ENCODE measurements at regions not wholly inside any gene's neighbourhood (a gene's known extent, or its start where the extent isn't known, plus 50 kb on each side); places are given as distances from the start of the nearest gene placed in this dataset.

DNA sequence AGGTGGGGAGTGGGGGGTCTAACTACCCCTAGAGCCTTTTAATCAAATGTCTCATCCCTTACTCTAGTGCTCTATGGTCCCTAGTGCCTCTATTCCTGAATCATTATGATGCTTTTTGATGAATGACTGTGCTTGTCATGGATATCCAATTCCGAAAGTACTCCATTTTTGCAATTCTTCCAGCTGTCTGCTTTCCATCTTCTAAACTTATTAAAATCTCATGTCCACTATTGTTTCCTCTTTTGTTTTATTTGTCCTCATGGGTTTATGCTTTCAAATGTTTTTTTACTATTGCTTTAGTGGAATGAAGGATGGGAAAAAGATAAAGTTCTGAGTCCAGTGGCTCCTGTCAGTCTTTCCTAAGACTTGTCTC is 77.2 kb upstream of the KCNMB2 start:
- peaks cover 16% of the 10 kb centered on the region for H3K4me1 ChIP-seq (ENCODE audit: insufficient read depth, low read length, poor library complexity, severe bottlenecking)
- no peak for TF ChIP-seq EZH2phosphoT487 (IDR thresholded peaks at IDR 0.05; ENCODE audit: borderline replicate concordance)
- TF ChIP-seq, protein P1, sequence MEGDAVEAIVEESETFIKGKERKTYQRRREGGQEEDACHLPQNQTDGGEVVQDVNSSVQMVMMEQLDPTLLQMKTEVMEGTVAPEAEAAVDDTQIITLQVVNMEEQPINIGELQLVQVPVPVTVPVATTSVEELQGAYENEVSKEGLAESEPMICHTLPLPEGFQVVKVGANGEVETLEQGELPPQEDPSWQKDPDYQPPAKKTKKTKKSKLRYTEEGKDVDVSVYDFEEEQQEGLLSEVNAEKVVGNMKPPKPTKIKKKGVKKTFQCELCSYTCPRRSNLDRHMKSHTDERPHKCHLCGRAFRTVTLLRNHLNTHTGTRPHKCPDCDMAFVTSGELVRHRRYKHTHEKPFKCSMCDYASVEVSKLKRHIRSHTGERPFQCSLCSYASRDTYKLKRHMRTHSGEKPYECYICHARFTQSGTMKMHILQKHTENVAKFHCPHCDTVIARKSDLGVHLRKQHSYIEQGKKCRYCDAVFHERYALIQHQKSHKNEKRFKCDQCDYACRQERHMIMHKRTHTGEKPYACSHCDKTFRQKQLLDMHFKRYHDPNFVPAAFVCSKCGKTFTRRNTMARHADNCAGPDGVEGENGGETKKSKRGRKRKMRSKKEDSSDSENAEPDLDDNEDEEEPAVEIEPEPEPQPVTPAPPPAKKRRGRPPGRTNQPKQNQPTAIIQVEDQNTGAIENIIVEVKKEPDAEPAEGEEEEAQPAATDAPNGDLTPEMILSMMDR (conservative IDR thresholded peaks at IDR 0.05; ENCODE audit: low read length) = no peak
- no peaks in the 10 kb centered on the region for H3K9me2 ChIP-seq (replicated peaks; ENCODE audit: low read depth, low read length)
- H2AFZ ChIP-seq (ENCODE audit: low read length) = no peak overlapping the region
- H3K9ac ChIP-seq (ENCODE audit: low read depth, low read length, poor library complexity, severe bottlenecking) = no peak overlapping the region
- H4K20me1 ChIP-seq (ENCODE audit: insufficient read depth, low read length, poor library complexity, severe bottlenecking) = no peaks in the 10 kb centered on the region
- H3K4me3 ChIP-seq (ENCODE audit: low read length, poor library complexity, severe bottlenecking) = no peak overlapping the region
- no peaks in the 10 kb centered on the region for H3K36me3 ChIP-seq (ENCODE audit: insufficient read depth, low read length)
- 0 out of 2 replicates have a peak, but pooled peaks cover 4% of the 10 kb centered on the region for H3F3A ChIP-seq (ENCODE audit: low read depth)
- H3K27me3 ChIP-seq (ENCODE audit: insufficient read depth, low read length, poor library complexity, severe bottlenecking) = no peaks in the 10 kb centered on the region
- no peak overlapping the region for H3K4me2 ChIP-seq (ENCODE audit: low read depth, low read length, poor library complexity, severe bottlenecking)
- H3K79me2 ChIP-seq (ENCODE audit: insufficient read depth, low read length) = no peaks in the 10 kb centered on the region
- no peaks in the 10 kb centered on the region for H3K9me3 ChIP-seq (ENCODE audit: insufficient read depth, low read depth, low read length)

DNA sequence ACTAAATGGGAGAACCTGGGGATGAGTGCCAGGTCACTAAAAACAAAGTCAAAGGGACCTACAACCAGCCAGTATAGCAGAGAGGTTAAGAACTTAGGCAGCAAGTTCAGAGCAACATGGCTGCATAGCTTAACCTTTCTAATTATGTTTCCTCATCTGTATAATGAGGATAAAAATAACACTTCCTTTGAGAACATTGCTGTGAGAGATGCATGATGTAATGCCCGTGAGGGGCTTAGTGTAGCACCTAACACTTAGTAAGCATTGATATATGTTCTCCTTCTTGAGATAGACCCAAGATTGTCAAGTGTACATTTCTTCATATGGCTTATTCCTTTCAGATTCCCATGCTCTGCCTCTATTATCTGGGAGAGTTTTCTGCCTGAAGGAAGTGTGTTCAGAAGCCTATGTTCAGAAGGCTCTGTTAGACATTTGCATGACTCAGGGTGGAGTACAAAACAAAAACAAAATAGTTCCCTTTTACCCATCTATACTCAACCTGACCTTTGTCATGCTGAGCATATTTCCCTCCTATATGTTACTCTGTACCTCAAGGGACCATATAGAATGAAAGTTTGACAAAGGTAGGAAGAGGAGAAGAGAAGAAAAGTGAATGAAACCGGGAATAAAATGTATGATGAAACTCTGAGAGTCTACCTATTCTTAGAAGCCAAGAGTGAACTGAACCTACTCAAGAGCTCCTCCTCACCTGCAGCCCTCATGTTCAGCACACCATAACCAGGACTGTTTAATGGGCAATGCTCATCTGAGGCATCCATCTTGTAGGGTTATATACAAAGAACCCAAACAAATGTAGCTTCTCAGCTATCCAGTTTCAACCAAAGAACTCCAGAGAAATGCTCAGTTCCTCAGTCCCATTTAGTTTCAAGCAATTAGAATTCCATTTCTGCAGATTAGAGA is 70.7 kb upstream of the KCNMB2 start:
- Histone ChIP-seq H3K36me3 (ENCODE audit: insufficient read depth, low read length) (no peaks in the 10 kb centered on the region), H3K27me3 (ENCODE audit: insufficient read depth, low read length, poor library complexity, severe bottlenecking) (no peaks in the 10 kb centered on the region), H3K9me2 (replicated peaks; ENCODE audit: low read depth, low read length) (no peaks in the 10 kb centered on the region), H3K4me3 (ENCODE audit: low read length, poor library complexity, severe bottlenecking) (no peak overlapping the region), H4K20me1 (ENCODE audit: insufficient read depth, low read length, poor library complexity, severe bottlenecking) (no peaks in the 10 kb centered on the region), H3F3A (ENCODE audit: low read depth) (no peaks in the 10 kb centered on the region), H3K9me3 (ENCODE audit: insufficient read depth, low read depth, low read length) (no peaks in the 10 kb centered on the region), H3K4me1 (ENCODE audit: insufficient read depth, low read length, poor library complexity, severe bottlenecking) (no peaks in the 10 kb centered on the region), H3K79me2 (ENCODE audit: insufficient read depth, low read length) (no peaks in the 10 kb centered on the region), H2AFZ (ENCODE audit: low read length) (no peak overlapping the region), H3K4me2 (ENCODE audit: low read depth, low read length, poor library complexity, severe bottlenecking) (no peak overlapping the region), H3K9ac (ENCODE audit: low read depth, low read length, poor library complexity, severe bottlenecking) (no peak overlapping the region)
- TF ChIP-seq, protein P1 (conservative IDR thresholded peaks at IDR 0.05; ENCODE audit: low read length) = no peak
- no peak for TF ChIP-seq EZH2phosphoT487 (IDR thresholded peaks at IDR 0.05; ENCODE audit: borderline replicate concordance)

DNA sequence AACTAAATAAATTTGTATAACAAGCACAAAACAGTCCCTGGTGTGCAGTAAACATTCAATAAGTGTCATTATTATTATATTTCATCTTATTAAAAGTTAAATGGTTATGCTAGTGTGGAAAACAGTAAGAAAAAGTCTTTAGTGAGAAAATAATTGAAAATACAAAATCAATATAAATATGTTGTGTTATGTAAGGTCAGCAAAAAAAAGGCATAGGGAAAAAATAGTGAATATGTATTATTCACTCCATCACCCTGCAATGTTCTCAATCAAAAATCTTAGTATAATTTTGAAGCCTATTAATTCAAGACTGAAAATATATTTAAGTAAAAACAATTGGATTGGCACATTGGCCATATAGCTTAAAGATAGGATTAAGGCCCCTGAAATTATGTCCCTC is 63.3 kb upstream of the KCNMB2 start:
- Histone ChIP-seq H3K4me2 (ENCODE audit: low read depth, low read length, poor library complexity, severe bottlenecking) (no peak overlapping the region), H2AFZ (ENCODE audit: low read length) (no peak overlapping the region), H3K79me2 (ENCODE audit: insufficient read depth, low read length) (no peaks in the 10 kb centered on the region), H3F3A (ENCODE audit: low read depth) (no peaks in the 10 kb centered on the region), H3K27me3 (ENCODE audit: insufficient read depth, low read length, poor library complexity, severe bottlenecking) (no peaks in the 10 kb centered on the region), H3K4me3 (ENCODE audit: low read length, poor library complexity, severe bottlenecking) (no peak overlapping the region), H3K9ac (ENCODE audit: low read depth, low read length, poor library complexity, severe bottlenecking) (no peak overlapping the region), H3K9me3 (ENCODE audit: insufficient read depth, low read depth, low read length) (no peaks in the 10 kb centered on the region), H4K20me1 (ENCODE audit: insufficient read depth, low read length, poor library complexity, severe bottlenecking) (no peaks in the 10 kb centered on the region), H3K4me1 (ENCODE audit: insufficient read depth, low read length, poor library complexity, severe bottlenecking) (no peaks in the 10 kb centered on the region), H3K9me2 (replicated peaks; ENCODE audit: low read depth, low read length) (no peaks in the 10 kb centered on the region), H3K36me3 (ENCODE audit: insufficient read depth, low read length) (no peaks in the 10 kb centered on the region)
- TF ChIP-seq, protein P1 (conservative IDR thresholded peaks at IDR 0.05; ENCODE audit: low read length) = no peak
- TF ChIP-seq EZH2phosphoT487 (IDR thresholded peaks at IDR 0.05; ENCODE audit: borderline replicate concordance) = no peak

All from Loucy (cell line).